Nephron progenitor cell (in vitro differentiated cells): ENCODE measurements at regions not wholly inside any gene's neighbourhood (a gene's known extent, or its start where the extent isn't known, plus 50 kb on each side); places are given as distances from the start of the nearest gene placed in this dataset.

Source experiments
- DNase-seq: peaks from one replicate; pipeline ENCODE4 v3.0.0; 2021
- H3K27ac Mint-ChIP-seq: 2 replicates; pipeline ENCODE4 v1.8.0; 2021; ENCODE audit warnings: mild to moderate bottlenecking, moderate library complexity, mixed read lengths
- H3K27me3 Mint-ChIP-seq: 2 replicates; pipeline ENCODE4 v1.8.0; 2021; ENCODE audit warnings: mild to moderate bottlenecking, low read depth, mixed read lengths; ENCODE audit not compliant: poor library complexity
- H3K36me3 Mint-ChIP-seq: 2 replicates; pipeline ENCODE4 v1.8.0; 2021; ENCODE audit warnings: low read depth, mixed read lengths
- H3K4me1 Mint-ChIP-seq: 2 replicates; pipeline ENCODE4 v1.8.0; 2021; ENCODE audit warnings: mixed read lengths
- H3K4me3 Mint-ChIP-seq: 2 replicates; pipeline ENCODE4 v1.8.0; 2021; ENCODE audit warnings: mild to moderate bottlenecking, moderate library complexity, mixed read lengths
- H3K9me3 Mint-ChIP-seq: 2 replicates; pipeline ENCODE4 v1.8.0; 2021; ENCODE audit warnings: mild to moderate bottlenecking, moderate library complexity, mixed read lengths
- TF ChIP-seq, protein P1 (sequence below): fragments of 200-600 bp; sonication (generic); IDR thresholded peaks from 2 replicates; pipeline ENCODE4 v1.5.0; 2021; ENCODE audit warnings: antibody characterized with exemption

DNA sequence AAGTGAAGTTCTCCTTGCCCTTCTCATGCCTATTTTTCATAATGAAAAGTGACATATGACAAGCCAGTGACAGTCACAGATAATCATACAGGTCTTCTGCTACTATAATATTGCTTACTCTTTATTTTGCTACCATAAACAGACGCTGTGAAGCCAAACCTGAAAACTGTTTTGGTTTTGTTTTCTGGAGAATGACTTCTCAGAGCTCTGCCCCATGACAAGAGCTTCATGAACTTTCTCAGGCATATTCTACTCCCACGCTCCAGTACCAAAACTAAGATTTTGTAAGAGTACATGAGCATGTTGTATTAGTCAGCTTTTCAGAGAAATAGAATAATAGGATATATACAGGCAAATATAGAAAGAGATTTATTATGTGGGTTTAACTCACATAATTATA lies 64.3 kb upstream of the VTCN1 start:
- H3K27ac Mint-ChIP-seq: no peak overlapping the region
- DNase-seq: no peak
- TF ChIP-seq, protein P1, sequence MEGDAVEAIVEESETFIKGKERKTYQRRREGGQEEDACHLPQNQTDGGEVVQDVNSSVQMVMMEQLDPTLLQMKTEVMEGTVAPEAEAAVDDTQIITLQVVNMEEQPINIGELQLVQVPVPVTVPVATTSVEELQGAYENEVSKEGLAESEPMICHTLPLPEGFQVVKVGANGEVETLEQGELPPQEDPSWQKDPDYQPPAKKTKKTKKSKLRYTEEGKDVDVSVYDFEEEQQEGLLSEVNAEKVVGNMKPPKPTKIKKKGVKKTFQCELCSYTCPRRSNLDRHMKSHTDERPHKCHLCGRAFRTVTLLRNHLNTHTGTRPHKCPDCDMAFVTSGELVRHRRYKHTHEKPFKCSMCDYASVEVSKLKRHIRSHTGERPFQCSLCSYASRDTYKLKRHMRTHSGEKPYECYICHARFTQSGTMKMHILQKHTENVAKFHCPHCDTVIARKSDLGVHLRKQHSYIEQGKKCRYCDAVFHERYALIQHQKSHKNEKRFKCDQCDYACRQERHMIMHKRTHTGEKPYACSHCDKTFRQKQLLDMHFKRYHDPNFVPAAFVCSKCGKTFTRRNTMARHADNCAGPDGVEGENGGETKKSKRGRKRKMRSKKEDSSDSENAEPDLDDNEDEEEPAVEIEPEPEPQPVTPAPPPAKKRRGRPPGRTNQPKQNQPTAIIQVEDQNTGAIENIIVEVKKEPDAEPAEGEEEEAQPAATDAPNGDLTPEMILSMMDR: no peak

DNA sequence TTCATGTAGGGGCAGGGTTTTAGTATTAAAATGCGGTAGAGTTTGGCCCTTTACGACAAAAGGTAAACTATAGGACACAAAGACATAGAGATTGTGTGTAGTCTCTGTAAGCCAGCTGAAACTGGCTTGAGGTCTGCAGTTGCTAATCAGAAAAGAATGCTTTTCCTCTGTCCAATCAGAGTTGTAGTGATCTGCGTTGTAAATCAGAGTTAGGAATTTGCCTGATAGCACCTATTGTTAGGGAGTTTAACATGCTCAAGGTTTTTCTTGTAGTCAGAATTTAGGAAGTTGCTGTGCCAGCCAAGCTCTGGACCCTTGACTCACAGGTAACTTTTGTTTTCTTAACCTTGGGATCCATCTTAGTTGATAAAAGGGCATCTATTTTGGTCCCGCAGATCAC lies 61.2 kb upstream of the VTCN1 start:
- TF ChIP-seq, protein P1: no peak
- Mint-ChIP-seq H3K36me3 (no peaks in the 10 kb centered on the region), H3K27ac (no peak overlapping the region), H3K9me3 (peaks cover 16% of the 10 kb centered on the region), H3K4me1 (peaks cover 8% of the 10 kb centered on the region), H3K27me3 (no peaks in the 10 kb centered on the region), H3K4me3 (no peak overlapping the region)
- DNase-seq: no peak

More for the DNA sequence above, 64.3 kb upstream of the VTCN1 start:
- Mint-ChIP-seq H3K9me3 (peaks cover 16% of the 10 kb centered on the region), H3K4me1 (no peaks in the 10 kb centered on the region), H3K27me3 (no peaks in the 10 kb centered on the region), H3K4me3 (no peak overlapping the region), H3K36me3 (no peaks in the 10 kb centered on the region)

DNA sequence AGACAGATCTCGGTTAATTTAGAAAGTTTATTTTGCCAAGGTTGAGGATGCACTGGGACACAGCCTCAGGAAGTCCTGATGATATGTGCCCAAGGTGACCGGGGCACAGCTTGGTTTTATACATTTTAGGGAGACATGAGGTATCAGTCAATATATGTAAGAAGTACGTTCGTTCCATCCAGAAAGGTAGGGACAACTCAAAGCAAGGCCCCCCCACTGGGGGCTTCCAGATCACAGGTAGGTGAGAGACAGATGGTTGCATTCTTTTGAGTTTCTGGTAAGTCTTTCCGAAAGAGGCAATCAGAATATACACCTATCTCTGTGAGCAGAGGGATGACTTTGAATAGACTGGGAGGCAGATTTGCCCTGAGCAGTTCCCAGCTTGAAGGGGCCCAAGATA lies 60.4 kb upstream of the VTCN1 start:
- Mint-ChIP-seq H3K27me3 (no peaks in the 10 kb centered on the region), H3K27ac (no peak overlapping the region)

DNA sequence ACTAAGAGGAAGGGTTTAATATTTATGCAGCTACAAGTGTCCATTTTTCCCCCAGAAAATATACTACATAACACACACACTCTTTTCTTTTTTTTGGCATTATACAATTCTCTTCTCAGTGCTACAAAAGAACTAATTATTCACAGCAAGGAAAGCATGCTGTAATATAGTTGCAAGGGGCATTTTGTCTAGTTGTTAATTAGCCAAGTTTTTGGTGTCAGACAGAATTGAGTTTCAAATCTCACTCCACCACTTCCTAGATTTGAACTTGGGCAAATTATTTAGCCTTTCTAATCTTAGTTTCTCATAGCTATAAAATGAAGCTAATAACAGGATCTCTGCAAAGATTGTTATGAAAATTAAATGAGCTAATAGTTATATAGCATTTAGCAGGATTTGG lies 60.0 kb upstream of the VTCN1 start:
- TF ChIP-seq, protein P1: no peak
- Mint-ChIP-seq H3K4me1 (peaks cover 8% of the 10 kb centered on the region), H3K27me3 (no peaks in the 10 kb centered on the region)

More for the DNA sequence above, 60.4 kb upstream of the VTCN1 start:
- Mint-ChIP-seq H3K4me3 (no peak overlapping the region), H3K36me3 (no peaks in the 10 kb centered on the region), H3K9me3 (peaks cover 16% of the 10 kb centered on the region), H3K4me1 (peaks cover 8% of the 10 kb centered on the region)
- TF ChIP-seq, protein P1: no peak
- DNase-seq: no peak

GRCh38 chr1:117268535-117269455 lies 58.1 kb upstream of the VTCN1 start:
- Mint-ChIP-seq H3K4me1 (peaks cover 8% of the 10 kb centered on the region), H3K27me3 (no peaks in the 10 kb centered on the region), H3K9me3 (peaks cover 16% of the 10 kb centered on the region), H3K36me3 (no peaks in the 10 kb centered on the region), H3K4me3 (no peak overlapping the region), H3K27ac (no peak overlapping the region)
- TF ChIP-seq, protein P1: no peak
- DNase-seq: no peak

More for the DNA sequence above, 60.0 kb upstream of the VTCN1 start:
- no peak overlapping the region for H3K4me3 Mint-ChIP-seq
- H3K36me3 Mint-ChIP-seq: no peaks in the 10 kb centered on the region
- H3K9me3 Mint-ChIP-seq: peaks cover 16% of the 10 kb centered on the region
- no peak for DNase-seq
- no peak overlapping the region for H3K27ac Mint-ChIP-seq
